ENCODE measurements at regions not wholly inside any gene's neighbourhood (a gene's known extent, or its start where the extent isn't known, plus 50 kb on each side); places are given as distances from the start of the nearest gene placed in this dataset.

- TF ChIP-seq PAX5 (IDR thresholded peaks at IDR 0.05; ENCODE audit: insufficient read depth, low read length, severe bottlenecking) (no peak), POLR2A (IDR thresholded peaks at IDR 0.05; ENCODE audit: low read depth, low read length) (no peak), SPI1 (IDR thresholded peaks at IDR 0.05; ENCODE audit: low read depth, low read length) (no peak), POU2F2 (IDR thresholded peaks at IDR 0.05; ENCODE audit: low read depth, low read length) (no peak), TAF1 (IDR thresholded peaks at IDR 0.05; ENCODE audit: low read depth, low read length) (no peak)
These were observed 53.7 kb upstream of the SMIM15 start for GRCh38 chr5:61215996-61216395.

GRCh38 chr5:61216741-61217140 lies 54.5 kb upstream of the SMIM15 start:
- DNase-seq (ENCODE audit: insufficient read length, low spot score) (no peak), FAIRE-seq (no peak)
- TF ChIP-seq POLR2A (IDR thresholded peaks at IDR 0.05; ENCODE audit: low read depth, low read length) (no peak), TAF1 (IDR thresholded peaks at IDR 0.05; ENCODE audit: low read depth, low read length) (no peak), POU2F2 (IDR thresholded peaks at IDR 0.05; ENCODE audit: low read depth, low read length) (no peak), PAX5 (IDR thresholded peaks at IDR 0.05; ENCODE audit: insufficient read depth, low read length, severe bottlenecking) (no peak), SPI1 (IDR thresholded peaks at IDR 0.05; ENCODE audit: low read depth, low read length) (no peak), POLR2AphosphoS5 (IDR thresholded peaks at IDR 0.05; ENCODE audit: low read depth, low read length) (no peak)

More at GRCh38 chr5:61215996-61216395, 53.7 kb upstream of the SMIM15 start:
- no peak for DNase-seq (ENCODE audit: insufficient read length, low spot score)
- no peak for FAIRE-seq

- DNase-seq (ENCODE audit: insufficient read length, low spot score) (no peak), FAIRE-seq (no peak)
- TF ChIP-seq SPI1 (IDR thresholded peaks at IDR 0.05; ENCODE audit: low read depth, low read length) (no peak), PAX5 (IDR thresholded peaks at IDR 0.05; ENCODE audit: insufficient read depth, low read length, severe bottlenecking) (no peak), TAF1 (IDR thresholded peaks at IDR 0.05; ENCODE audit: low read depth, low read length) (no peak), POLR2AphosphoS5 (IDR thresholded peaks at IDR 0.05; ENCODE audit: low read depth, low read length) (no peak), POU2F2 (IDR thresholded peaks at IDR 0.05; ENCODE audit: low read depth, low read length) (no peak), POLR2A (IDR thresholded peaks at IDR 0.05; ENCODE audit: low read depth, low read length) (no peak)
These were observed 54.9 kb upstream of the SMIM15 start for GRCh38 chr5:61217214-61217613.

- FAIRE-seq (no peak), DNase-seq (ENCODE audit: insufficient read length, low spot score) (no peak)
These were observed 66.0 kb upstream of the SMIM15 start for GRCh38 chr5:61228229-61228628.

GRCh38 chr5:61228691-61229280 lies 66.5 kb upstream of the SMIM15 start:
- peak; percentile 93 for FAIRE-seq
- no peak for TF ChIP-seq TAF1 (IDR thresholded peaks at IDR 0.05; ENCODE audit: low read depth, low read length)
- no peak for TF ChIP-seq POLR2AphosphoS5 (IDR thresholded peaks at IDR 0.05; ENCODE audit: low read depth, low read length)
- no peak for TF ChIP-seq POU2F2 (IDR thresholded peaks at IDR 0.05; ENCODE audit: low read depth, low read length)
- TF ChIP-seq POLR2A (IDR thresholded peaks at IDR 0.05; ENCODE audit: low read depth, low read length) = no peak
- TF ChIP-seq SPI1 (IDR thresholded peaks at IDR 0.05; ENCODE audit: low read depth, low read length) = no peak
- no peak for TF ChIP-seq PAX5 (IDR thresholded peaks at IDR 0.05; ENCODE audit: insufficient read depth, low read length, severe bottlenecking)
- DNase-seq (ENCODE audit: insufficient read length, low spot score) = peak; percentile 27

More at GRCh38 chr5:61228229-61228628, 66.0 kb upstream of the SMIM15 start:
- TF ChIP-seq PAX5 (IDR thresholded peaks at IDR 0.05; ENCODE audit: insufficient read depth, low read length, severe bottlenecking) (no peak), POU2F2 (IDR thresholded peaks at IDR 0.05; ENCODE audit: low read depth, low read length) (no peak), POLR2A (IDR thresholded peaks at IDR 0.05; ENCODE audit: low read depth, low read length) (no peak)

- FAIRE-seq (peak; percentile 26), DNase-seq (ENCODE audit: insufficient read length, low spot score) (no peak)
- no peak for TF ChIP-seq PAX5 (IDR thresholded peaks at IDR 0.05; ENCODE audit: insufficient read depth, low read length, severe bottlenecking)
- no peak for TF ChIP-seq SPI1 (IDR thresholded peaks at IDR 0.05; ENCODE audit: low read depth, low read length)
- TF ChIP-seq POLR2A (IDR thresholded peaks at IDR 0.05; ENCODE audit: low read depth, low read length) = no peak
- TF ChIP-seq POU2F2 (IDR thresholded peaks at IDR 0.05; ENCODE audit: low read depth, low read length) = no peak
- no peak for TF ChIP-seq TAF1 (IDR thresholded peaks at IDR 0.05; ENCODE audit: low read depth, low read length)
- TF ChIP-seq POLR2AphosphoS5 (IDR thresholded peaks at IDR 0.05; ENCODE audit: low read depth, low read length) = no peak
These were observed 67.1 kb upstream of the SMIM15 start for GRCh38 chr5:61229416-61229815.

- TF ChIP-seq POLR2AphosphoS5 (IDR thresholded peaks at IDR 0.05; ENCODE audit: low read depth, low read length) = no peak
- TF ChIP-seq POU2F2 (IDR thresholded peaks at IDR 0.05; ENCODE audit: low read depth, low read length) = no peak
- no peak for TF ChIP-seq TAF1 (IDR thresholded peaks at IDR 0.05; ENCODE audit: low read depth, low read length)
- no peak for TF ChIP-seq PAX5 (IDR thresholded peaks at IDR 0.05; ENCODE audit: insufficient read depth, low read length, severe bottlenecking)
- no peak for TF ChIP-seq POLR2A (IDR thresholded peaks at IDR 0.05; ENCODE audit: low read depth, low read length)
- TF ChIP-seq SPI1 (IDR thresholded peaks at IDR 0.05; ENCODE audit: low read depth, low read length) = no peak
- FAIRE-seq = peak; percentile 76
- no peak for DNase-seq (ENCODE audit: insufficient read length, low spot score)
These were observed 68.2 kb upstream of the SMIM15 start for GRCh38 chr5:61230492-61230891.

GRCh38 chr5:61231813-61232212 lies 69.5 kb upstream of the SMIM15 start:
- TF ChIP-seq SPI1 (IDR thresholded peaks at IDR 0.05; ENCODE audit: low read depth, low read length) (no peak), POLR2A (IDR thresholded peaks at IDR 0.05; ENCODE audit: low read depth, low read length) (no peak), POU2F2 (IDR thresholded peaks at IDR 0.05; ENCODE audit: low read depth, low read length) (no peak), TAF1 (IDR thresholded peaks at IDR 0.05; ENCODE audit: low read depth, low read length) (no peak), POLR2AphosphoS5 (IDR thresholded peaks at IDR 0.05; ENCODE audit: low read depth, low read length) (no peak), PAX5 (IDR thresholded peaks at IDR 0.05; ENCODE audit: insufficient read depth, low read length, severe bottlenecking) (no peak)
- no peak for FAIRE-seq
- DNase-seq (ENCODE audit: insufficient read length, low spot score) = no peak

GRCh38 chr5:61232490-61233050 lies 70.3 kb upstream of the SMIM15 start:
- no peak for TF ChIP-seq PAX5 (IDR thresholded peaks at IDR 0.05; ENCODE audit: insufficient read depth, low read length, severe bottlenecking)
- no peak for TF ChIP-seq POLR2A (IDR thresholded peaks at IDR 0.05; ENCODE audit: low read depth, low read length)
- no peak for TF ChIP-seq POU2F2 (IDR thresholded peaks at IDR 0.05; ENCODE audit: low read depth, low read length)
- TF ChIP-seq SPI1 (IDR thresholded peaks at IDR 0.05; ENCODE audit: low read depth, low read length) = no peak
- no peak for TF ChIP-seq POLR2AphosphoS5 (IDR thresholded peaks at IDR 0.05; ENCODE audit: low read depth, low read length)
- no peak for TF ChIP-seq TAF1 (IDR thresholded peaks at IDR 0.05; ENCODE audit: low read depth, low read length)
- DNase-seq (ENCODE audit: insufficient read length, low spot score) = no peak
- no peak for FAIRE-seq
